ENCODE measurements at regions not wholly inside any gene's neighbourhood (a gene's known extent, or its start where the extent isn't known, plus 50 kb on each side); places are given as distances from the start of the nearest gene placed in this dataset.
A peak's percentile ranks its signal among the peaks of the same experiment; 100 is the strongest.

DNA sequence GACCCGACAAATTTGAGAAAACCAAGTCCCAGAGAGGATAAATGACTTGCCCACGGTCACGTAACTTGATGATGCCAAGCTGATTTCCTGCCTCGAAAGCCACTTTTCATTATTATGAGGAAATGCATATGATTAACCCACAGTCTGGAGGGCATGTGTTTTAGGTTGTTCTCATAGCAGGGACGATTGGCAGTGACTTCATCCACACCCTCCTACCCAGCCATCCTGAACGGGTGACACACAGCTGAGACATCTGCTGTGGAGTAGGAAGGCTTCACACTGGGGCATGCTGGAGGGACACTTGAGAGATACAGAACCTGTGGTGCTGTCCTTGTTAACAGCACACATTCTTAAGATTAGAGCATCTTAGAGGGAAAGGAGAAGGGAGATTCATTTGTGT, 65.4 kb upstream of the WDFY2 start:
- no peak for DNase-seq

DNA sequence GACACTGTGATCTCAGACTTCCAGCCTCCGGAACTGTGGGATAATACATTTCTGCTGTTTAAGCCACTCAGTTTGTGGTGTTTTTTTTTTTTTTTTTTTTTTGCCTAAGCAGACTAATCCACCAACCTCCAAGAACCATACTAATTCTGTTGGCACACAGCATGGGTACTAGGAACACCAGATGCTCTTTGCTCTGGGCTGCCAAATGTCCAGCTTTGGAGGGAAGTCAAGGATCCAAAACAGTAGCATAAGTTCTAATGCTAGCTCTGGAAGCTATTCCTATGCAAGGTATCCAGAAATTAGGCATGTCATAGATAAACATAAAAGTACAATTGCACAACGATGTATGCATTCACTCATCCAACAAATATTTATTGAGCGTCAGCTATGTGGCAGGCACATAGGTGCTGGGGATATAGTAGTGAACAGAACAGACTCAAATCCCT, 64.5 kb upstream of the WDFY2 start:
- DNase-seq = no peak

- no peak for DNase-seq
Measured at GRCh38 chr13:51520524-51520923, 63.7 kb upstream of the WDFY2 start.

- peak in 1 of 5 donors; percentile 74 for DNase-seq
Measured at GRCh38 chr13:51523082-51523518, 61.2 kb upstream of the WDFY2 start.

DNA sequence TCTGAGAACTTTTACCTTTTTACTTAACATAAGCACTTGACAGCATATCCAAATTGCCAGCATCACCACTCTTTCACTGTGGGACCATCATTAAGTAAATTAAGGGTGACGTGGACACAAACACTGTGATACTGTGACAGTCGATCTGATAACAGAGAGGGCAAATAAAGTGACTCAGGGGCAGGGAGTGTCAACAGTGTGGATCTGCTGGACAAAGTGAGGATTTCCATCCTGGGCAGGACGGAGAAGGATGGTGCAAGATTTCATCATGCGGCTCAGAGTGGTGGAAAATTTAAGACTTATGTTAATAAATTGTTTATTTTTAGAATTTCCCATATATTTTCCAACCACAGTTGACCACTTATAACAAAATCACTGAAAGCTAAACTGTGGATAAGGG, 60.0 kb upstream of the WDFY2 start:
- no peak for DNase-seq

DNA sequence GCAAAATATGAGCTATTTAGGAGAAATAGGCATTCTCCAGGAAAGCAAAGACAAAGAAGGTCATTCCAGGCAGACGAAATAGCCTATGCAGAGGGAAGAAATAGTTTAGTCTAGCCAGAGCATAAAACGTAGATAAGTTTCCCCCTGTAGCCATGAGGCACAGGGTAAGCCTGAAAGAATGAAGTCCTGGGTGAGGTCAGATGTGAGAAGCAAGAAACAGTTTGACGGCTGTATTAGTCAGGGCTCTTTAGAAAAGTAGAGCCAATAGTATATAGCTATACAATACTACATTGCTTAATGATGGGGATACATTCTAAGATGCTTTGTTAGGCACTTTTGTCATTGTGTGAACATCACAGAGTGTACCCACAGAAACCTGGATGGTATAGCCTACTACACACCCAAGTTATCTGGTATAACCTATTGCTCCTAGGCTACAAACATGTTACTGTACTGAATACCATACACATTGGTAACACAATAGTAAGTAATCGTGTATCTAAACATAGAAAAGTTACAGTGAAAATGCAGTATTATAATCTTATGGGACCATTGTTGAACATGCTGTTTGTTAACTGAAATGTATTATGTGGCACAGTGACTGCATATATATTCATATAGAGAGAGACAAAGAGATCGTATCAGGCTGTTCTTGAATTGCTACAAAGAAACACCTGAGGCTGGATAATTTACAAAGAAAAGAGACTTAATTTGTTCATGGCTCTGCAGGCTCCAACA, 59.3 kb upstream of the WDFY2 start:
- no peak for DNase-seq

DNA sequence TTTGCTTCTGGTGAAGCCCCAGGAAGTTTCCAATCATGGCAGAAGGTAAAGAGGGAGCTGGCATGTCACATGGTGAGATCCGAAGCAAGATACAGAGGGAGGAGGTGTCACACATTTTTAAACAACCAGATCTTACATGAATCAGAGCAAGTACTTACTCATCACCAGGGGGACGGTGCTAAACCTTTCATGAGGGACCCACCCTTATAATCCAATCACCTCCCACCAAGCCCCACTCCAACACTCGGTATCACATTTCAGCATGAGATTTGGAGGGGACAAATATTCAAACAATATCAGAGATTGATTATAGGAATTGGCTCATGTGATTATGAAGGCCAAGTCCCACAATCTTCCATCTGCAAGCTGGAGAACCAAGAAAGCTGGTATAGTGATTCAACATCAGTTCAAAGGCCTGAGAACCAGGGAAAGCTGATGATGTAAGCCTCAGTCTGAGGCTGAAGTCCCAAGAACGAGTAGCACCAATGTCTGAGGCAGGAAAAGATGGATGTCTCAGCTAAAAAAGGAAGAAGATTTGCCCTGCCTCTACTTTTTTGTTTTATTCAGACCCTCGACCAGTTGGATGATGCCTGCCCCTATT, 58.6 kb upstream of the WDFY2 start:
- no peak for DNase-seq

DNA sequence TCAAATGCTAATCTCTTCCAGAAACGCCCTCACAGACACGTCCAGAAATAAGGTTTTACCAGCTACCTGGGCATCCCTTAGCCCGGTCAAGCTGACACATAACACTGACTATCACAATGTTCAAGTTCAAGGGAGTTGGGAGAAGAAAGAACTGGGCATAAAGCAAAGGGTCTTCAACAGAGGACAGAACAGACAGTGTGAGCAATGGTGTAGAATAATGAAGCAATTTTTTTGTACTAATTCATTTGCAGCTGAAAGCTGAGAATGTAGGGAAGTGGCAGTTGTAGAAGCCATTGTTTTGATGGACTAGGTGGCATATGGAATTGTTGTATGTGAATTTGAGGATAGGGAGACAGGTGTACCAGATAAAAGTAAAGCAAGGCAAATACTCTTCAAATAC, 58.1 kb upstream of the WDFY2 start:
- DNase-seq = no peak

- DNase-seq = peak in 1 of 5 donors; percentile 49
Measured at GRCh38 chr13:51532736-51533197, 51.5 kb upstream of the WDFY2 start.

DNA sequence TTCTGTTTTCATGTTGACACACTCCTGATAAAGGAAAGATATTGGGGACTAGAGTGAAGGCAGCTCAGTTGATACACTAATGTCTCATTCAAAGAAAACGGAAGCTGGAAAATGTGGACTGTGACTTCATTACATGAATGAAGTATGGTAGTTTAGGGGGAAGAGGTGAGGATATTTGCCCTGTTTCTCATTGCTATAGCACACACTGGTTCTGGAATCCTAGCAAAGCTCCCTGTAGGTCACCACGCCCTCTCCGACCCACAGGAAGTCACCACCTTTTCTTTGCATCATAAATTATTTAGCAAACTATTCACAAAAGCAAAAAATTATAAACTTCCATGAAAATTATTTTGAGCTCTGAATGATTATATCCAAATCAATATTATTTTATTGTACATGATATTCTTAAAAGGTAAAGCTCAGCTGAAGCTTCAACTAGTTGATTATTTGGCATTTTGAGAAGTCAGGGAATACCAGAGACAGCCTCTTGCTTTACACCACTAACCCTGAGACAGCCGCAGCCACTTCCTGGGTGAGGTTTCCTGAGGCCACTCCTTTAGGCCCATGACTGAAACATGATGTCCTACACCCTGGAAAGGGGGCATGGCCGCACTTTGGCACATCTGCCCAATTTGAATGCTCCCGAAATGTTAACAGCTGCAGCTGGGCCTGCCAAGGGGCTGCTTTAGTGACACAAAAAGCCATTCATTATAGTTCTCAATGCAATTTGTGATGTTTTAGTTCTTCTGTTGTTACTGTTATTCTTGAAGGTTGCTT, 50.0 kb upstream of the WDFY2 start:
- DNase-seq = peak in 2 of 5 donors; percentile 5 to 55
